ENCODE measurements at regions not wholly inside any gene's neighbourhood (a gene's known extent, or its start where the extent isn't known, plus 50 kb on each side); places are given as distances from the start of the nearest gene placed in this dataset.

- TF ChIP-seq POLR2AphosphoS5 (IDR thresholded peaks at IDR 0.05; ENCODE audit: low read depth): no peak
- no peak for TF ChIP-seq CTCF (IDR thresholded peaks at IDR 0.05; ENCODE audit: insufficient read depth, low read length)
- no peak for TF ChIP-seq REST (IDR thresholded peaks at IDR 0.05; ENCODE audit: insufficient replicate concordance, low read depth)
- no peak for TF ChIP-seq SPI1 (IDR thresholded peaks at IDR 0.05; ENCODE audit: borderline replicate concordance, low read depth)
- TF ChIP-seq GABPA (IDR thresholded peaks at IDR 0.05; ENCODE audit: low read depth): no peak
Observed at GRCh38 chrX:110504947-110505346, 146.3 kb downstream of the RTL9 start.
